Naive thymus-derived CD8-positive, alpha-beta T cell (primary cell): ENCODE measurements at regions not wholly inside any gene's neighbourhood (a gene's known extent, or its start where the extent isn't known, plus 50 kb on each side); places are given as distances from the start of the nearest gene placed in this dataset.
"Not testable (repeated sequence)": the region's sequence is repeated elsewhere in the genome, so short reads cannot be mapped to it uniquely, and the experiment has no call there.

Experiments used
- ATAC-seq, 2 donors: fragments of 150-1000 bp; cut with Tn5 transposase in 1 of 2; sonication (Bioruptor Pico), chemical (Tn5 transposase) in 1 of 2; 1 replicate in 1 of 2; 2 replicates in 1 of 2; pipeline ENCODE4 v1.10.0; 2021; ENCODE audit warnings: mild to moderate bottlenecking in 2 of 2, moderate library complexity in 2 of 2
- POLR2A ChIA-PET: fragments of 350-600 bp; sonication (Branson Sonifier 250); formaldehyde crosslinking; loops from one replicate; lab custom pipeline; 2021; ENCODE audit warnings: antibody characterized with exemption; lab: Charles Lee
- DNase-seq, 10 donors: peaks; one replicate each; pipeline versions ENCODE4 v3.0.0 to v3.0.0-alpha.2; 2020 to 2022
- H3K27ac Mint-ChIP-seq, 10 donors: one replicate each; pipeline ENCODE4 v1.8.0; 2020 to 2022; ENCODE audit warnings: mild to moderate bottlenecking in 10 of 10, mixed read lengths in 10 of 10, moderate library complexity in 4 of 10, inconsistent platforms in 1 of 10
- H3K27me3 Mint-ChIP-seq, 5 donors: one replicate each; pipeline ENCODE4 v1.8.0; 2021 to 2022; ENCODE audit warnings: mixed read lengths in 5 of 5
- H3K36me3 Mint-ChIP-seq, 3 donors: one replicate each; pipeline ENCODE4 v1.8.0; 2020 to 2022; ENCODE audit warnings: mixed read lengths in 3 of 3, mild to moderate bottlenecking in 2 of 3, inconsistent platforms in 1 of 3
- H3K4me1 Mint-ChIP-seq, 4 donors: one replicate each; pipeline ENCODE4 v1.8.0; 2021 to 2022; ENCODE audit warnings: mixed read lengths in 4 of 4
- H3K4me3 Mint-ChIP-seq, 10 donors: one replicate each; pipeline ENCODE4 v1.8.0; 2020 to 2022; ENCODE audit warnings: mild to moderate bottlenecking in 10 of 10, mixed read lengths in 10 of 10, moderate library complexity in 6 of 10, inconsistent platforms in 1 of 10
- H3K9me3 Mint-ChIP-seq, 9 donors: one replicate each; pipeline ENCODE4 v1.8.0; 2020 to 2022; ENCODE audit warnings: mixed read lengths in 9 of 9, mild to moderate bottlenecking in 3 of 9, inconsistent platforms in 1 of 9, moderate library complexity in 1 of 9

DNA sequence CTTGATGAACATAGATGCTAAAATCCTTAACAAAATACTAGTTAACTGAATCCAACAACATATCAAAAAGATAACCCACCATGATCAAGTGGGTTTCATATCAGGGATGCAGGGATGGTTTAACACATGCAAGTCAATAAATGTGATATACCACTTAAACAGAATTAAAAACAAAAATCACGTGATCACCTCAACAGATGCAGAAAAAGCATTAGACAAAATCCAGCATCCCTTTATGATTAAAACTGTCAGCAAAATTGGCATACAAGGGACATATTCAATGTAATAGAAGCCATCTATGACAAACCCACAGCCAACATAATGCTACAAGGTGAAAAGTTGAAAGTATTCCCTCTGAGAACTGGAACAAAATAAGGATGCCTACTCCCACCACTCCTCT is 124.7 kb upstream of the SOX21 start:
- H3K4me1 Mint-ChIP-seq, ATAC-seq, DNase-seq, H3K36me3 Mint-ChIP-seq, H3K27ac Mint-ChIP-seq, H3K4me3 Mint-ChIP-seq, POLR2A ChIA-PET: not testable (repeated sequence)
- Mint-ChIP-seq H3K9me3 (peaks cover 0 to 19% (median 3%) of the 10 kb centered on the region in 9 donors), H3K27me3 (peaks cover 1 to 58% (median 20%) of the 10 kb centered on the region in 5 donors)

DNA sequence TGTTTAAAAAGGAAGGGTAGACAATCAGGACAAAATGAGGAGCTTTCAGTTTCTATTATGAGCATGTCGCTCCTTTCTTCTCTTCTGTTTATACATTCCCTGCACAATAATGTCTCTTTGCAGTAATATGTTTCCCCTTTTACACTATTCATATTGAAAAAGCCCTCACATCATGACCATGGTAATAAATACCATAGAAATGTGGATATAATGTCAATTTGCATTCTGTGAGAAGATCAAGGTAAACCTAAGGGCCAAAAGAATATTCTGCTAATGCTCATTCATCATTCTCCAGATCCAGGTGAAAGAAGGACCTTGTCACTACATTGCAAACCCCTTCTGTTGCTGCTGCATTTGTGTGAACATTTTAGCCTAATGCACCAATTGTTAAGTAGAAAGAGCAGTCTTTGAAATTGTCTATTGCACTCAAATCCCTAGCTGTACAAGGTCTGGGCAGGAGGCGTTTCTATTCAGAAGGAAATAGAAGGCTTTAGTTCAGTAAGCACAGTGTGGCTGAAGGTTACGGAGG is 117.6 kb upstream of the SOX21 start:
- no peaks in the 10 kb centered on the region for H3K4me1 Mint-ChIP-seq
- DNase-seq (no peak), ATAC-seq (no peak)
- no peak overlapping the region for H3K27ac Mint-ChIP-seq
- peaks cover 1 to 19% (median 14%) of the 10 kb centered on the region in 5 donors for H3K27me3 Mint-ChIP-seq
- H3K36me3 Mint-ChIP-seq, result no peaks in the 10 kb centered on the region
- no peak overlapping the region for H3K4me3 Mint-ChIP-seq
- POLR2A ChIA-PET, result no interaction called here
- peaks cover 0 to under 1% (median 0%) of the 10 kb centered on the region in 9 donors for H3K9me3 Mint-ChIP-seq

DNA sequence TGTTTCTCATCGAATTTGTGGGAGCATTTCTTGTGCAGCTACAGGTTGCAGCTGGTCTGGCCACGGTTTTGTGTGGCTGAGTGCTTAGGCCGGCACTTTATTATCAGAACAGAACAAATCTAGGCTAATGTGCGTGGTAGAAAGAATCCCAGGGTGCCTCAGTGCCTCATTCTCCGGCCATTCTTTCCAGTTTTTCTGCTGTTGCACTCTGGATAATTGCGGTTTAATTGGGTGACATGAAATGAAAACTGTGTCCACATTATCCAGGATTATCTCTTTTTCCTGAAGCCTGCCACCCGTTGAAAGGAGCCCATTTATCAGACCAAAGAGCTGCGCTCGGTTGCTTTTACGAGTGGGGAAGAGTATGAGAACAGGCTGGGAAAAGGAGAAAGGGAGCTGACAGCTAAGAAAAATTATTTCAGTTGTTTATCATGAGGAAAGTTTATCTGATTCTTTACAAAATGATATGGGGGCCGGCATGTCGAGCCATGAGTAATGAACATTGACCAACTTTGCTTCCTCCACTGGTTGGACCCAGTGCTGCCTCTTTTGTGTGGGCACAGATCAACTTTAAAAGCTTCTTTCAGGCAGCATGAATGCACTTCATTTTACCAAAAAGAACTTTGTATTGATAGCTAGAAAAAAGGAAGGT is 117.0 kb upstream of the SOX21 start:
- DNase-seq (no peak), ATAC-seq (no peak)
- Mint-ChIP-seq H3K9me3 (no peaks in the 10 kb centered on the region), H3K27me3 (peaks cover 1 to 16% (median 12%) of the 10 kb centered on the region in 5 donors), H3K27ac (no peak overlapping the region), H3K4me1 (no peaks in the 10 kb centered on the region), H3K4me3 (no peak overlapping the region), H3K36me3 (no peaks in the 10 kb centered on the region)
- POLR2A ChIA-PET, result no interaction called here

DNA sequence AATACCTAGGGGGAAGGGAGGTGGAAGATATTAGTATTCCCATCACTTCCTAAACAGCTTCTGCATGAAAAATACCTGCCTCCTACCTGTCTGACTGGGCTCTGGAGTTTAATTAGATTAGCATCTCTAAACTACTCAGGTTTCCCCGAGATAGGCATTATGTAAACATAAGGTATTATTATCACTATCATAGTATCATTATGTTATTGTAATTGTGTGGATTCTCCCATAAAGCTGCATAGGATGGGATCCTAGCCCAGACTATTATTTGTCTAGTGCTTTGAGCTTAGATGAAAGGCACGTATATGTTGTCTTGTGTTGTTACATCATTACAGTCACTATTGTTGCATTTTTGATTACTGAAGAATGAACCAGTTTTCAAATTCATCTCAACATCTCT is 115.2 kb upstream of the SOX21 start:
- peaks cover 0 to 9% (median 4%) of the 10 kb centered on the region in 5 donors for H3K27me3 Mint-ChIP-seq
- H3K36me3 Mint-ChIP-seq, result no peaks in the 10 kb centered on the region
- no peaks in the 10 kb centered on the region for H3K4me1 Mint-ChIP-seq
- no peak overlapping the region for H3K4me3 Mint-ChIP-seq
- H3K27ac Mint-ChIP-seq, result no peak overlapping the region
- H3K9me3 Mint-ChIP-seq, result no peaks in the 10 kb centered on the region
- POLR2A ChIA-PET, result no interaction called here
- ATAC-seq, result no peak
- no peak for DNase-seq

DNA sequence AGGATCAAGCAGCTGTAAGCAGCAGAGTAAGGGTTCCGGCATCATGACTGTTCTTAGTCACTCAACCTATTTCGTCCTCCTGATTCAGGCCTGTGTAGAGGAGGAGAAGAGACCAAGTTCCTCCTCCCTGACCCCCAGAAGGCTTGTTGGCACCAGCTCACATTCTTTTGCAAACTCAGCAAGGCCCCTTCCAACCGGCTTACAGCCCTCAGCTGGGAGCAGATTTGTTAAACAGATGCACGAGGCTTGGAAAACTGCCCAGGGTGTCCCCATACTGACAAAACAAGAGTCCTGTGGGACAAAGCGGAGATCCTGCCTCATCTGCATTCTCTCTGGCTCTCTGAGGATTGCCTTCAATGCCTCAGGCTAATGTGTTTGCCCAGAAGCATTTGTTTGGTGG is 113.2 kb upstream of the SOX21 start:
- H3K4me3 Mint-ChIP-seq, result no peak overlapping the region
- POLR2A ChIA-PET, result no interaction called here
- ATAC-seq (no peak), DNase-seq (no peak)
- no peaks in the 10 kb centered on the region for H3K9me3 Mint-ChIP-seq
- no peaks in the 10 kb centered on the region for H3K36me3 Mint-ChIP-seq
- H3K4me1 Mint-ChIP-seq, result no peaks in the 10 kb centered on the region
- H3K27ac Mint-ChIP-seq, result no peak overlapping the region
- peaks cover 0 to 14% (median 8%) of the 10 kb centered on the region in 5 donors for H3K27me3 Mint-ChIP-seq

DNA sequence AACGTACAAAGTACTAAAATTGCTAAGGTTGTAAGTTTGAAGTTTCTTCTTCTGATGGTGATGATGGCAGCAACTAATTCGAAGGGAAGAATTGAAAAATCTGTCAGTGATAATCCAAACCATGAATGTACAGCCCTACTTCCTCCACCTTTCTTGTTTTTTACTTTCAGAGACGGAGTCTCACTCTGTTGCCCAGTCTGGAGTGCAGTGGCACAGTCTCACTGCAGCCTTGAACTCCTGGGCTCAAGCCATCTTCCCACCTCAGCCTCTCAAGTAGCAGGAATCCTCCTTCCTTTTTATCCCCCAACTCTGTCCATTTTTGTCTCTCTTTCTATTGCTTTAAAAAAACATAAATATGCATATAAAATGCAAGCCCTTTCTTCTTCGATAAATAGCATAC is 112.3 kb upstream of the SOX21 start:
- no peaks in the 10 kb centered on the region for H3K4me1 Mint-ChIP-seq
- ATAC-seq, result no peak
- H3K27ac Mint-ChIP-seq, result no peak overlapping the region
- no peaks in the 10 kb centered on the region for H3K9me3 Mint-ChIP-seq
- POLR2A ChIA-PET, result no interaction called here
- no peaks in the 10 kb centered on the region for H3K36me3 Mint-ChIP-seq
- DNase-seq, result no peak
- peaks cover 0 to 14% (median 8%) of the 10 kb centered on the region in 5 donors for H3K27me3 Mint-ChIP-seq
- no peak overlapping the region for H3K4me3 Mint-ChIP-seq

DNA sequence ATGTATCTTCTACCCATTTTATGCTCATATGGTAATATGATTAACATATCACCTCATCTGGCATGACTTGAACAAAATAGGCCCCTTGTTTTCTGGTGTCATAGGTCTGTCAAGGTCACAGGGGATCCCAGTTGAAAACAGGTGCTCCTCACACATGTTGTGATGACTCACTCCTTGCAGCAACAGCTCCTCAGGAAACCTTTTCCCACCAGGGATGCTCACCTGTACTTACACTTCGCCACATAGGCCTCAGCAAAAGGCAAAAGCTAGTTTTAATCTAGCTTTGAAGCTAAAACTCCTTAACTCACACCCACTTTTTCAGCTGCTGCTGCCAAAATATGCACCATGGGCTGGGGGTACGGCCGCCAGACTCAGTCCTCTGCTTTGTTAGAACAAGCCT is 110.0 kb upstream of the SOX21 start:
- no peaks in the 10 kb centered on the region for H3K36me3 Mint-ChIP-seq
- no peaks in the 10 kb centered on the region for H3K4me1 Mint-ChIP-seq
- no peak overlapping the region for H3K27ac Mint-ChIP-seq
- H3K9me3 Mint-ChIP-seq, result no peaks in the 10 kb centered on the region
- H3K27me3 Mint-ChIP-seq, result peaks cover 0 to 14% (median 8%) of the 10 kb centered on the region in 5 donors
- DNase-seq, result no peak
- POLR2A ChIA-PET, result no interaction called here
- no peak for ATAC-seq
- no peak overlapping the region for H3K4me3 Mint-ChIP-seq

DNA sequence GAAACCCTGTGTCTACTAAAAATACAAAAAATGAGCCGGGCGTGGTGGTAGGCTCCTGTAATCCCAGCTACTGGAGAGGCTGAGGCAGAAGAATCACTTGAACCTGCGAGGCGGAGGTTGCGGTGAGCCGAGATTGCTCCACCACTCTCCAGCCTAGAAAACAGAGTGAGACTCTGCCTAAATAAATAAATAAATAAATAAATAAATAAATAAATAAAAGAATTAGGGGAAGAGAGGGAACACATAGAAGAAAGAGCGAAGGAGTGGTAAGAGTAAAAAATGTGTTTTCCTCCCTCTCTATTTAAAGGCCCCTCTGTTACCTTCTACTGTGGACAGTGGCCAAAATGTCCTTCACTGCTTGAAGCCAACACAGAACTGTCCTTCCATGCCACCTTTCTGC is 103.9 kb upstream of the SOX21 start:
- no peak for DNase-seq
- no peak for ATAC-seq
- no peaks in the 10 kb centered on the region for H3K9me3 Mint-ChIP-seq
- POLR2A ChIA-PET, result no interaction called here
- H3K4me1 Mint-ChIP-seq, result no peaks in the 10 kb centered on the region
- no peak overlapping the region for H3K4me3 Mint-ChIP-seq
- H3K27me3 Mint-ChIP-seq, result peaks cover 0 to 9% (median 6%) of the 10 kb centered on the region in 5 donors
- no peak overlapping the region for H3K27ac Mint-ChIP-seq
- no peaks in the 10 kb centered on the region for H3K36me3 Mint-ChIP-seq

DNA sequence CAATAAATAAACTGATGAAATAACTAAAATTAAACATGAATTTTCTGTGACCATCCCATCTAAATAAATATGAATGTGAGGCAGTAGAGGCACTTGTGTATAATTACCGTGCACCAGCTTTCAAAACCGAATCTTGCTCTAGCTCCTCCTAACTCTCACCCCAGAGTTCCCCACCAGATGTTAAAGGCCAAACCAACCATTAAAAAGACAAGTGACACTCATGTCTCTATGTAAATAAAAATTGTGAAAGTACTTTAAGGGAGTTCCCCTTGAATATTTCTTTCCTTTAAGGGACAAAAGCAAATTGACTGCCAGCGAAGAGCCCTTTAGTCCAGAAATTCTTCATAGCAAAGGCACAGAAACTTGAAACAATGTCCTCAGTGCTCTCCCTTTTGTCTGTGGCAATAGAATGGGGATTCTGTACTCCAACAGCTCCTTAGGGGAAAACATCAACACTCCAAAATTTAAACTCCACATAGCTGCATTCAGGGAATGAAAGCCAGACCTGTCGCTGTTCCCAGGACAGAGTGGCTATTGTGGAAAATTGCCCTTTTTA is 101.7 kb upstream of the SOX21 start:
- Mint-ChIP-seq H3K9me3 (no peaks in the 10 kb centered on the region), H3K4me3 (no peak overlapping the region), H3K4me1 (no peaks in the 10 kb centered on the region), H3K27me3 (peaks cover 2 to 9% (median 3%) of the 10 kb centered on the region in 5 donors), H3K36me3 (no peaks in the 10 kb centered on the region), H3K27ac (no peak overlapping the region)
- DNase-seq (no peak), ATAC-seq (no peak)
- POLR2A ChIA-PET, result no interaction called here

DNA sequence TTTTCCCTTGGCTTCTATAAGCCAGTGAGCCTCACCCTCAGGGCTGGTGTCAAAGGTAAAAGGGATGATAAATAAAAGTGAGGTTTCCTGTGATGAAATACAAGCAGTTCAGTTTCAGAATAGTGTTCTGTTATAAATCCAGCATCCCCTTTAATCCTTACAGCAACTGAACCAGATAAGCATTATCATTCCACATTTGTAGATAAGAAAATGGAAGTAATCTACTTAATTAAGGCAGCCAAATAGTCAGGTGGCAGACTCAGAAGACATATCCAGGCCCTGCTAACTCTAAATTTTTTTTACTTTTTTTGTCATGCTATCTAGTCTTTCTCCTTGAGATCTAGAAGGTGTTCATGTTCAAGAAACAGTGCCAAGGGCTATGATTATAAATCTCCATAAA is 99.4 kb upstream of the SOX21 start:
- Mint-ChIP-seq H3K9me3 (no peaks in the 10 kb centered on the region), H3K36me3 (no peaks in the 10 kb centered on the region)

DNA sequence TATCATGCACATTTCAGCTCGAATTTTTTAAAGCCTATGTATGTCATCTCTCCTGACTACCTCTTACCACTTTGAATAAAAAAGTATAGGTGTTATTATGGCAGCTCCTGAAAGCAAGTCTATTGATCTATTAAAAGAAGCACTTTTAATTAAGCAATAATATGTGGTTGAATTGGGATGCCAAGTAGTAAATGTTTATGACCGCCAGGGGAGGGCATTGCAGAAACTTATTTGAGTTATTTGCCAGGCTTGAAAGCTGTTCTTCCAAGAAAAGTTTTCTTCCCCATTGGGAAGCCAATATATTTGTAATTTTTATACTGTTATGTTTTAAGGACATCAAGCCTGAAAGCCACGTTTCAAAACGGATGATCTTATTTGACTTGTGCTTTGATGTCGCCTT is 88.1 kb upstream of the SOX21 start:
- Mint-ChIP-seq H3K27ac (no peak overlapping the region), H3K4me3 (no peak overlapping the region), H3K27me3 (peaks cover 4 to 13% (median 4%) of the 10 kb centered on the region in 5 donors), H3K36me3 (no peaks in the 10 kb centered on the region), H3K4me1 (no peaks in the 10 kb centered on the region), H3K9me3 (peaks cover 0 to 3% (median 0%) of the 10 kb centered on the region in 9 donors)
- no peak for ATAC-seq
- DNase-seq, result no peak
- POLR2A ChIA-PET, result no interaction called here

More for the DNA sequence above, 99.4 kb upstream of the SOX21 start:
- DNase-seq (no peak), ATAC-seq (no peak)
- POLR2A ChIA-PET, result no interaction called here
- no peak overlapping the region for H3K4me3 Mint-ChIP-seq
- no peak overlapping the region for H3K27ac Mint-ChIP-seq
- no peaks in the 10 kb centered on the region for H3K4me1 Mint-ChIP-seq
- H3K27me3 Mint-ChIP-seq, result peaks cover 2 to 9% (median 5%) of the 10 kb centered on the region in 5 donors

DNA sequence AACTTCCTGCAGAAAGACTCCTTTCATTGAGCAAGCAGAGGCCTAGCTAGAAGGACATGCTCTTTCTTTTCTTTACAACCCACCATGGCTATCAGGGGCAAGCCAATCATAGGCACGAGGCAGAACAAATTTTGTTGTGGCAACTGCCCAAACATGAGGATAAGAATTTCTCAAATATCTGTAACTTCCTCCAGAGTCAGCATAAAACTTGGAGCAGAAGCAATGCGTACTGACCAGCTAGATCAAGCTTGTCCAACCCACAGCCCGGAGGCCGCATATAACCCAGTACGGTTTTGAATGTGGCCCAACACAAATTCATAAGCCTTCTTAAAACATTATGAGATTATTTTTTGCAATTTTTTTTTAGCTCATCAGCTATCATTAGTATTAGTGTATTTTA is 87.0 kb upstream of the SOX21 start:
- no peaks in the 10 kb centered on the region for H3K36me3 Mint-ChIP-seq
- POLR2A ChIA-PET, result no interaction called here

DNA sequence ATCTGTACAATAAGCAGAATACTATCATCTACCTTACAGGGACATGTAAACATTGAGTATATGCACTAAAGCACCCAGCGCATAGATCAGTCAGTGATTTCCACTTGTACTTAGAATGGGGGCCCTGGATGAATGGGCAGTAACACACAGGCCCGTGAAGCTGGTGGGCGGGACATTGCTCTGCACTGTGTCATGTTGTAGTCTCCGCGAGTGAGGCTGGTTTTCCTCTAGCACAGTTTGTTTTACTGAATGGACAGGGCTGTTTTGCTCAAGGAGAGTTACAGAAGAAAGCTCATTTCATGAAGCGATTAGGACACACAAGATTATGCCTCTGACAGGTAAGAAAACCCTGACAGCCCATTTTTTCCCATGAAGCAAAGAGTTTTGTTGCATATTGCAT is 86.4 kb upstream of the SOX21 start:
- no peaks in the 10 kb centered on the region for H3K36me3 Mint-ChIP-seq
- DNase-seq (no peak), ATAC-seq (no peak)
- no peak overlapping the region for H3K27ac Mint-ChIP-seq
- peaks cover 0 to under 1% (median 0%) of the 10 kb centered on the region in 9 donors for H3K9me3 Mint-ChIP-seq
- H3K4me3 Mint-ChIP-seq, result no peak overlapping the region
- H3K27me3 Mint-ChIP-seq, result peaks cover under 1 to 5% (median 1%) of the 10 kb centered on the region in 5 donors
- no peaks in the 10 kb centered on the region for H3K4me1 Mint-ChIP-seq
- POLR2A ChIA-PET, result no interaction called here

More for the DNA sequence above, 87.0 kb upstream of the SOX21 start:
- Mint-ChIP-seq H3K27ac (no peak overlapping the region), H3K4me3 (no peak overlapping the region), H3K4me1 (no peaks in the 10 kb centered on the region), H3K9me3 (peaks cover 0 to 3% (median 0%) of the 10 kb centered on the region in 9 donors), H3K27me3 (peaks cover 4 to 10% (median 4%) of the 10 kb centered on the region in 5 donors)
- no peak for DNase-seq
- no peak for ATAC-seq
